HAP-1 (cell line): ENCODE measurements at regions not wholly inside any gene's neighbourhood (a gene's known extent, or its start where the extent isn't known, plus 50 kb on each side); places are given as distances from the start of the nearest gene placed in this dataset.
A peak's percentile ranks its signal among the peaks of the same experiment; 100 is the strongest.
"Not testable (repeated sequence)": the region's sequence is repeated elsewhere in the genome, so short reads cannot be mapped to it uniquely, and the experiment has no call there.

Experiments
- DNase-seq, 2 experiments: peaks; one replicate each; pipeline ENCODE4 v3.0.0-alpha.2; 2016 to 2020; ENCODE audit warnings: low spot score in 2 of 2
- H3K27me3 ChIP-seq: fragments of 250-450 bp; sonication (Bioruptor Pico); 2 replicates; pipeline ENCODE4 v1.5.1; 2020; ENCODE audit warnings: low read depth, mild to moderate bottlenecking, moderate library complexity
- H3K36me3 ChIP-seq: fragments of 250-450 bp; sonication (Bioruptor Pico); replicated peaks from 2 replicates; pipeline ENCODE4 v1.5.1; 2020; ENCODE audit warnings: mild to moderate bottlenecking
- H3K4me1 ChIP-seq: fragments of 250-450 bp; sonication (Bioruptor Pico); 2 replicates; pipeline ENCODE4 v1.5.1; 2020; ENCODE audit warnings: mild to moderate bottlenecking
- H3K4me3 ChIP-seq: fragments of 250-450 bp; sonication (Bioruptor Pico); 2 replicates; pipeline ENCODE4 v1.5.1; 2020; ENCODE audit warnings: mild to moderate bottlenecking, moderate library complexity
- H3K9me3 ChIP-seq: fragments of 250-450 bp; sonication (Bioruptor Pico); 2 replicates; pipeline ENCODE4 v1.5.1; 2020; ENCODE audit warnings: mild to moderate bottlenecking, moderate library complexity
- in situ Hi-C: fragments of 300-500 bp; cut with MboI; formaldehyde crosslinking; loops from 3 replicates; pipeline ENCODE4 v1.14.3; 2020; ENCODE audit warnings: low sequenced_read_pairs, inconsistent platforms, mixed read lengths

GRCh38 chr5:92255605-92256004, 872.5 kb upstream of the ARRDC3 start:
- H3K27me3 ChIP-seq, in situ Hi-C loops, H3K4me1 ChIP-seq, H3K36me3 ChIP-seq, DNase-seq, H3K9me3 ChIP-seq, H3K4me3 ChIP-seq: not testable (repeated sequence)

- no peak for DNase-seq
- in situ Hi-C loops, result no loop called here
- Histone ChIP-seq H3K4me1 (no peaks in the 10 kb centered on the region), H3K9me3 (no peaks in the 10 kb centered on the region), H3K27me3 (no peaks in the 10 kb centered on the region), H3K4me3 (no peak overlapping the region), H3K36me3 (no peaks in the 10 kb centered on the region)
Measured at GRCh38 chr5:92248518-92248917, 865.4 kb upstream of the ARRDC3 start.

- in situ Hi-C loops, result no loop called here
- DNase-seq, result no peak
- Histone ChIP-seq H3K27me3 (no peaks in the 10 kb centered on the region), H3K4me3 (no peak overlapping the region), H3K36me3 (no peaks in the 10 kb centered on the region), H3K4me1 (no peaks in the 10 kb centered on the region), H3K9me3 (no peaks in the 10 kb centered on the region)
Measured at GRCh38 chr5:92242170-92242569, 859.1 kb upstream of the ARRDC3 start.

GRCh38 chr5:92237896-92238295, 854.8 kb upstream of the ARRDC3 start:
- no peaks in the 10 kb centered on the region for H3K9me3 ChIP-seq
- no peaks in the 10 kb centered on the region for H3K4me1 ChIP-seq
- H3K4me3 ChIP-seq, result no peak overlapping the region
- no peak for DNase-seq
- no peaks in the 10 kb centered on the region for H3K36me3 ChIP-seq
- no peaks in the 10 kb centered on the region for H3K27me3 ChIP-seq
- in situ Hi-C loops, result no loop called here

GRCh38 chr5:92222449-92222848, 839.3 kb upstream of the ARRDC3 start:
- Histone ChIP-seq H3K4me1 (no peaks in the 10 kb centered on the region), H3K9me3 (no peaks in the 10 kb centered on the region), H3K27me3 (no peaks in the 10 kb centered on the region), H3K4me3 (no peak overlapping the region), H3K36me3 (no peaks in the 10 kb centered on the region)
- peak; percentile 18 to 20 for DNase-seq
- in situ Hi-C loops, result no loop called here

GRCh38 chr5:92216852-92217251, 833.7 kb upstream of the ARRDC3 start:
- DNase-seq, H3K4me1 ChIP-seq, H3K9me3 ChIP-seq, H3K27me3 ChIP-seq, H3K36me3 ChIP-seq, H3K4me3 ChIP-seq, in situ Hi-C loops: not testable (repeated sequence)

GRCh38 chr5:92215116-92215515, 832.0 kb upstream of the ARRDC3 start:
- Histone ChIP-seq H3K4me3 (no peak overlapping the region), H3K9me3 (no peaks in the 10 kb centered on the region), H3K36me3 (no peaks in the 10 kb centered on the region), H3K27me3 (no peaks in the 10 kb centered on the region), H3K4me1 (no peaks in the 10 kb centered on the region)
- in situ Hi-C loops, result no loop called here
- DNase-seq, result no peak

GRCh38 chr5:92208265-92208664, 825.1 kb upstream of the ARRDC3 start:
- DNase-seq, result no peak
- no peaks in the 10 kb centered on the region for H3K4me1 ChIP-seq
- in situ Hi-C loops, result no loop called here

GRCh38 chr5:92207151-92207550, 824.0 kb upstream of the ARRDC3 start:
- Histone ChIP-seq H3K4me3 (no peak overlapping the region), H3K27me3 (no peaks in the 10 kb centered on the region), H3K9me3 (no peaks in the 10 kb centered on the region), H3K4me1 (no peaks in the 10 kb centered on the region), H3K36me3 (no peaks in the 10 kb centered on the region)
- DNase-seq, result no peak
- in situ Hi-C loops, result no loop called here

More at GRCh38 chr5:92208265-92208664, 825.1 kb upstream of the ARRDC3 start:
- H3K4me3 ChIP-seq, result no peak overlapping the region
- H3K27me3 ChIP-seq, result no peaks in the 10 kb centered on the region
- H3K9me3 ChIP-seq, result no peaks in the 10 kb centered on the region
- H3K36me3 ChIP-seq, result no peaks in the 10 kb centered on the region

GRCh38 chr5:92206681-92207080, 823.6 kb upstream of the ARRDC3 start:
- no peak for DNase-seq
- Histone ChIP-seq H3K9me3 (no peaks in the 10 kb centered on the region), H3K4me3 (no peak overlapping the region), H3K36me3 (no peaks in the 10 kb centered on the region), H3K27me3 (no peaks in the 10 kb centered on the region), H3K4me1 (no peaks in the 10 kb centered on the region)
- in situ Hi-C loops, result no loop called here

- H3K4me1 ChIP-seq, H3K36me3 ChIP-seq, H3K9me3 ChIP-seq, H3K27me3 ChIP-seq, DNase-seq, in situ Hi-C loops, H3K4me3 ChIP-seq: not testable (repeated sequence)
Measured at GRCh38 chr5:92199035-92199434, 815.9 kb upstream of the ARRDC3 start.

- no peak overlapping the region for H3K4me3 ChIP-seq
- no peaks in the 10 kb centered on the region for H3K27me3 ChIP-seq
- no peak for DNase-seq
- H3K4me1 ChIP-seq, result no peaks in the 10 kb centered on the region
- no peaks in the 10 kb centered on the region for H3K9me3 ChIP-seq
- in situ Hi-C loops, result no loop called here
- no peaks in the 10 kb centered on the region for H3K36me3 ChIP-seq
Measured at GRCh38 chr5:92181656-92182055, 798.5 kb upstream of the ARRDC3 start.

- H3K27me3 ChIP-seq, result no peaks in the 10 kb centered on the region
- in situ Hi-C loops, result no loop called here
- H3K4me1 ChIP-seq, result no peaks in the 10 kb centered on the region
- H3K9me3 ChIP-seq, result no peaks in the 10 kb centered on the region
- no peaks in the 10 kb centered on the region for H3K36me3 ChIP-seq
- no peak overlapping the region for H3K4me3 ChIP-seq
- DNase-seq, result no peak
Measured at GRCh38 chr5:92180391-92180790, 797.3 kb upstream of the ARRDC3 start.

GRCh38 chr5:92179651-92180050, 796.5 kb upstream of the ARRDC3 start:
- Histone ChIP-seq H3K27me3 (no peaks in the 10 kb centered on the region), H3K9me3 (no peaks in the 10 kb centered on the region), H3K4me3 (no peak overlapping the region), H3K4me1 (no peaks in the 10 kb centered on the region), H3K36me3 (no peaks in the 10 kb centered on the region)
- in situ Hi-C loops, result no loop called here
- DNase-seq, result no peak

GRCh38 chr5:92177926-92178487, 794.9 kb upstream of the ARRDC3 start:
- Histone ChIP-seq H3K4me3 (no peak overlapping the region), H3K4me1 (no peaks in the 10 kb centered on the region), H3K27me3 (no peaks in the 10 kb centered on the region), H3K9me3 (no peaks in the 10 kb centered on the region), H3K36me3 (no peaks in the 10 kb centered on the region)
- no peak for DNase-seq
- in situ Hi-C loops, result no loop called here
